Hepatocyte (in vitro differentiated cells): ENCODE measurements at regions not wholly inside any gene's neighbourhood (a gene's known extent, or its start where the extent isn't known, plus 50 kb on each side); places are given as distances from the start of the nearest gene placed in this dataset.
"Not testable (repeated sequence)": the region's sequence is repeated elsewhere in the genome, so short reads cannot be mapped to it uniquely, and the experiment has no call there.

Experiments
- DNase-seq: peaks from one replicate; pipeline ENCODE4 v3.0.0-alpha.2; 2016; ENCODE audit warnings: low spot score
- H2AFZ ChIP-seq: fragments of 200-600 bp; sonication (generic); 2 replicates; pipeline ENCODE4 v1.6.0; 2016; ENCODE audit warnings: antibody characterized with exemption, mild to moderate bottlenecking
- H3K27ac ChIP-seq: fragments of 200-600 bp; sonication (generic); 2 replicates; pipeline ENCODE4 v1.5.1; 2016; ENCODE audit warnings: mild to moderate bottlenecking
- H3K27me3 ChIP-seq: fragments of 200-600 bp; sonication (generic); 2 replicates; pipeline ENCODE4 v1.6.1; 2016
- H3K36me3 ChIP-seq: fragments of 200-600 bp; sonication (generic); replicated peaks from 2 replicates; pipeline ENCODE4 v1.5.1; 2016; ENCODE audit warnings: low read depth; ENCODE audit not compliant: insufficient read depth
- H3K4me1 ChIP-seq: fragments of 200-600 bp; sonication (generic); 2 replicates; pipeline ENCODE4 v1.5.1; 2016; ENCODE audit warnings: mild to moderate bottlenecking, moderate library complexity; ENCODE audit not compliant: insufficient read depth
- H3K4me2 ChIP-seq: fragments of 200-600 bp; sonication (generic); 2 replicates; pipeline ENCODE4 v1.6.0; 2016
- H3K4me3 ChIP-seq: fragments of 200-600 bp; sonication (generic); 2 replicates; pipeline ENCODE4 v1.5.1; 2016; ENCODE audit warnings: mild to moderate bottlenecking
- H3K79me2 ChIP-seq: fragments of 200-600 bp; sonication (generic); 2 replicates; pipeline ENCODE4 v1.6.0; 2017; ENCODE audit warnings: mild to moderate bottlenecking
- H3K9me2 ChIP-seq: fragments of 200-600 bp; sonication (generic); replicated peaks from 2 replicates; pipeline ENCODE4 v1.6.0; 2017; ENCODE audit warnings: mild to moderate bottlenecking; ENCODE audit not compliant: insufficient read depth
- H3K9me3 ChIP-seq: fragments of 200-600 bp; sonication (generic); 2 replicates; pipeline ENCODE4 v1.5.1; 2016; ENCODE audit warnings: low read depth, mild to moderate bottlenecking
- H4K20me1 ChIP-seq: fragments of 200-600 bp; sonication (generic); 2 replicates; pipeline ENCODE4 v1.6.0; 2016; ENCODE audit warnings: mild to moderate bottlenecking; ENCODE audit not compliant: insufficient read depth, poor library complexity, severe bottlenecking
- EZH2 ChIP-seq: fragments of 200-600 bp; sonication (generic); IDR thresholded peaks from 2 replicates; pipeline ENCODE4 v1.6.1; 2016; ENCODE audit warnings: antibody characterized with exemption, mild to moderate bottlenecking, borderline replicate concordance
- EZH2phosphoT487 ChIP-seq: fragments of 200-600 bp; sonication (generic); IDR thresholded peaks from one replicate; pipeline ENCODE4 v1.6.1; 2018; ENCODE audit warnings: antibody characterized with exemption, mild to moderate bottlenecking, low read depth, moderate library complexity; ENCODE audit not compliant: unreplicated experiment, severe bottlenecking
- WGBS: methylation state at CpG from one replicate; pipeline ENCODE4 v1.1.6; 2016; ENCODE audit warnings: low lambda C conversion rate; ENCODE audit errors: missing lambda C conversion rate; 5-methylcytosine and 5-hydroxymethylcytosine counted together
- TF ChIP-seq, protein P1 (sequence below): fragments of 200-600 bp; sonication (generic); IDR thresholded peaks from 2 replicates; pipeline ENCODE4 v1.5.1; 2016; ENCODE audit warnings: antibody characterized with exemption, mild to moderate bottlenecking; ENCODE audit not compliant: poor library complexity

DNA sequence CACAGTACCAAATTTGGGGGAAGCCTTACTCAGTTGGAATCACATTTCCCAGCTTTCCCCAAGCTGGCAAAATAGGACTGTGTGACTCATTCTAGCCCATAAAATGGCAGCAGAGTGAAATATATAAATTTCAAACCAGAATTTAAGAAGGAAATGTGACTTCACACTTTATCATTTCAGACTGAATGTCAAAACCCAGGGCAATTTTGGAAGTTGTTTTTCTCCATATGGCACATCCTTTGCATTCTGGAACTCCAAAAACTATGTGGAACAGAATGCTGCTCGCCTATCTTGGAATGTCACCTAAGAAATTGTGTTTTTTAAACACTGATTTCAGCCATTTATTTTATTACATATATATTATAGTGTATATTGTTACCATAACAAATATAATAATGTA, 424.7 kb upstream of the ST8SIA4 start:
- H3K27me3 ChIP-seq, result no peaks in the 10 kb centered on the region
- no peak overlapping the region for H3K27ac ChIP-seq
- no peaks in the 10 kb centered on the region for H3K4me1 ChIP-seq
- H3K4me2 ChIP-seq, result no peak overlapping the region
- H2AFZ ChIP-seq, result no peak overlapping the region
- H4K20me1 ChIP-seq, result no peaks in the 10 kb centered on the region
- DNase-seq, result no peak
- TF ChIP-seq EZH2phosphoT487, result no peak
- TF ChIP-seq EZH2, result no peak
- 87% methylated on average over 1 of the region's 1 CpG for WGBS
- H3K4me3 ChIP-seq, result no peak overlapping the region
- H3K36me3 ChIP-seq, result no peaks in the 10 kb centered on the region
- no peaks in the 10 kb centered on the region for H3K9me2 ChIP-seq
- no peaks in the 10 kb centered on the region for H3K79me2 ChIP-seq
- H3K9me3 ChIP-seq, result no peaks in the 10 kb centered on the region

GRCh38 chr5:101326766-101327165, 423.7 kb upstream of the ST8SIA4 start:
- no peaks in the 10 kb centered on the region for H3K36me3 ChIP-seq
- no peaks in the 10 kb centered on the region for H3K27me3 ChIP-seq
- H3K4me1 ChIP-seq, result no peaks in the 10 kb centered on the region
- no peaks in the 10 kb centered on the region for H3K9me3 ChIP-seq
- no peak overlapping the region for H3K4me3 ChIP-seq
- no peak overlapping the region for H3K27ac ChIP-seq
- TF ChIP-seq, protein P1, sequence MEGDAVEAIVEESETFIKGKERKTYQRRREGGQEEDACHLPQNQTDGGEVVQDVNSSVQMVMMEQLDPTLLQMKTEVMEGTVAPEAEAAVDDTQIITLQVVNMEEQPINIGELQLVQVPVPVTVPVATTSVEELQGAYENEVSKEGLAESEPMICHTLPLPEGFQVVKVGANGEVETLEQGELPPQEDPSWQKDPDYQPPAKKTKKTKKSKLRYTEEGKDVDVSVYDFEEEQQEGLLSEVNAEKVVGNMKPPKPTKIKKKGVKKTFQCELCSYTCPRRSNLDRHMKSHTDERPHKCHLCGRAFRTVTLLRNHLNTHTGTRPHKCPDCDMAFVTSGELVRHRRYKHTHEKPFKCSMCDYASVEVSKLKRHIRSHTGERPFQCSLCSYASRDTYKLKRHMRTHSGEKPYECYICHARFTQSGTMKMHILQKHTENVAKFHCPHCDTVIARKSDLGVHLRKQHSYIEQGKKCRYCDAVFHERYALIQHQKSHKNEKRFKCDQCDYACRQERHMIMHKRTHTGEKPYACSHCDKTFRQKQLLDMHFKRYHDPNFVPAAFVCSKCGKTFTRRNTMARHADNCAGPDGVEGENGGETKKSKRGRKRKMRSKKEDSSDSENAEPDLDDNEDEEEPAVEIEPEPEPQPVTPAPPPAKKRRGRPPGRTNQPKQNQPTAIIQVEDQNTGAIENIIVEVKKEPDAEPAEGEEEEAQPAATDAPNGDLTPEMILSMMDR, result no peak
- TF ChIP-seq EZH2phosphoT487 (no peak), EZH2 (no peak)
- H2AFZ ChIP-seq, result no peak overlapping the region
- H3K4me2 ChIP-seq, result no peak overlapping the region
- H4K20me1 ChIP-seq, result no peaks in the 10 kb centered on the region
- no peaks in the 10 kb centered on the region for H3K79me2 ChIP-seq
- no peaks in the 10 kb centered on the region for H3K9me2 ChIP-seq
- no peak for DNase-seq

GRCh38 chr5:101316401-101316800, 413.3 kb upstream of the ST8SIA4 start:
- not testable (repeated sequence) for DNase-seq, H3K27ac ChIP-seq, H3K4me2 ChIP-seq, H3K4me1 ChIP-seq, H2AFZ ChIP-seq, H3K27me3 ChIP-seq, H3K9me3 ChIP-seq, H3K36me3 ChIP-seq, H4K20me1 ChIP-seq, H3K4me3 ChIP-seq, H3K9me2 ChIP-seq, H3K79me2 ChIP-seq
- 65% methylated on average over 7 of the region's 7 CpGs for WGBS

DNA sequence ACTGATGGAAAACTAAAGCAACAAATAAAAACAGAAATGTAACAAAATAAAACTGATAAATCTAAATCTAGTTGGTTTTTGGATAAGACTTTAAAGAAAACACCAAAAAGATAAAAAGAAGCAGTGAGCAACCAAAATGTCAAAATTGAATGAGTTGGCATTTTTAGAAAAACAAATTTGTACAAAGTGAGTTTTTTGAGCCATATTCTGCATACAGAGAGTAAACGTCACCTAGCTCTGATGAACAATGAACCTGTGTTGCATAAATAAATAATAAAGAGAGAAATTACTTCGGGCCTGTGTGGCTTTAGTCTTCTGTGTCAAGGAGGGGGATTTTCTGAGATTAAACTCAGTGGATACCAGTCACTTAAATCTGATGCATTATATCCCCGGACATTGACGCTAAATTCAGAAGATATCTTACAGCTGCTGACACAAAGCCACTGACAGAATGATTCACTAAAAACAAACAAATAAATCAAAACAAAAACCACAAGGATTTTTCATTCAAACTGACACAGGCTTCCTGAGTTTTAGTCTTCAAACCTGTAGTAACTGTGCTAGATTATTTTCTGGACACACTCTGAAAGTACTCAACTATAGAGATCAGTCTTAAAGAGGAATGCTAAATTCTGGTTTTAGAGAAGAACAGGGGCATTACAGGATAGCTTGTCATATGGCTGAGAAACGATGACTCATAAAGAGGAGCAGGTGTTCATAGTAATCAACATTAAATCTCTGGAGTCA, 403.5 kb upstream of the ST8SIA4 start:
- TF ChIP-seq, protein P1, result no peak
- TF ChIP-seq EZH2, result no peak
- no peak for TF ChIP-seq EZH2phosphoT487
- 65% methylated on average over 5 of the region's 5 CpGs for WGBS

More for the DNA sequence above, 403.5 kb upstream of the ST8SIA4 start:
- H3K79me2 ChIP-seq, result no peaks in the 10 kb centered on the region
- H3K4me3 ChIP-seq, result no peak overlapping the region
- H3K36me3 ChIP-seq, result no peaks in the 10 kb centered on the region
- no peak overlapping the region for H2AFZ ChIP-seq
- no peak for DNase-seq
- no peaks in the 10 kb centered on the region for H3K9me3 ChIP-seq
- no peak overlapping the region for H3K4me2 ChIP-seq
- no peaks in the 10 kb centered on the region for H3K9me2 ChIP-seq
- no peak overlapping the region for H3K27ac ChIP-seq
- no peaks in the 10 kb centered on the region for H4K20me1 ChIP-seq
- no peaks in the 10 kb centered on the region for H3K4me1 ChIP-seq
- no peaks in the 10 kb centered on the region for H3K27me3 ChIP-seq
